ENCODE measurements at regions not wholly inside any gene's neighbourhood (a gene's known extent, or its start where the extent isn't known, plus 50 kb on each side); places are given as distances from the start of the nearest gene placed in this dataset.

DNA sequence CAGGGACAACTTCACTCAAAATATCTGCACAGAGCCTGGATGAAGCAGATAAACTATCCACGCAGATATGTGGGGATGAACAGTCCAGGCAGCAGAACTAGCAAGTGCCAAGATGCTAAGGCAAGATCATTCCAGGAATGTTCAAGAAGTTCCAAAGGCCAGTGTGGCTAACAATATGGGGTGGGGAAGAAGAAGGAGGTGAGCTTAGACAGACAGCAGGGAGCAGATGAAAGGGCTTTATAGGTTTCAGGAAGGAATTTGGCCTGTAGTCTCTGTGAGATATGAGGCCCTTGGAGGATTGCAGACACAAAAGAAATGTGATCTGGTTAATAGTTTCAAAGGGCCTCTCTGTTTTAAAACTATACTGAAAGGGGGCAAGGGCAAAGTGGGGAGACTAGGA lies 63.5 kb upstream of the PPM1H start:
- Histone ChIP-seq H3K36me3 (ENCODE audit: control insufficient read depth, insufficient read depth, low read length) (no peaks in the 10 kb centered on the region), H3K4me2 (ENCODE audit: insufficient read depth, low read length) (no peak overlapping the region), H2AFZ (ENCODE audit: low read depth, low read length) (no peak overlapping the region), H3K79me2 (ENCODE audit: control insufficient read depth, insufficient read depth, low read length) (no peaks in the 10 kb centered on the region), H3K9me3 (replicated peaks; ENCODE audit: control insufficient read depth, insufficient read depth, low read depth, low read length) (no peaks in the 10 kb centered on the region), H3K9me1 (ENCODE audit: control insufficient read depth, insufficient read depth, low read length) (no peaks in the 10 kb centered on the region), H4K20me1 (replicated peaks; ENCODE audit: control insufficient read depth, insufficient read depth, low read length) (no peaks in the 10 kb centered on the region), H3K4me3 (no peak overlapping the region), H3K9ac (ENCODE audit: insufficient read depth in 1 of 2, low read depth in 2 of 2, low read length in 2 of 2) (no peak overlapping the region), H3K27ac (ENCODE audit: extremely low read depth, low read depth, low read length) (no peak overlapping the region), H3K27me3 (ENCODE audit: control insufficient read depth in 2 of 2, insufficient read depth in 2 of 2, low read length in 2 of 2) (peaks cover 0 to 12% of the 10 kb centered on the region in 2 experiments; a peak in 3 of 5 replicates), H3K4me1 (replicated peaks in 1 of 2; ENCODE audit: control insufficient read depth in 2 of 2, insufficient read depth in 2 of 2, low read length in 2 of 2) (no peaks in the 10 kb centered on the region; a peak in 1 of 5 replicates)
- no TSS peak for BruUV-seq (replicated peaks)
- ChIA-PET CTCF (ENCODE audit: low intra/inter-chr PET ratio) (no interaction called here), POLR2A (interaction anchor here (0.5 kb wide), 1 partner anchor 1407 kb away, joined by 3 read pairs; no protein-coding TSS in a partner anchor)
- WGBS (ENCODE audit: insufficient coverage, low coverage, missing lambda C conversion rate), result 6% methylated on average over 1 of the region's 1 CpG
- no peak for ATAC-seq
- TF ChIP-seq, protein P1, sequence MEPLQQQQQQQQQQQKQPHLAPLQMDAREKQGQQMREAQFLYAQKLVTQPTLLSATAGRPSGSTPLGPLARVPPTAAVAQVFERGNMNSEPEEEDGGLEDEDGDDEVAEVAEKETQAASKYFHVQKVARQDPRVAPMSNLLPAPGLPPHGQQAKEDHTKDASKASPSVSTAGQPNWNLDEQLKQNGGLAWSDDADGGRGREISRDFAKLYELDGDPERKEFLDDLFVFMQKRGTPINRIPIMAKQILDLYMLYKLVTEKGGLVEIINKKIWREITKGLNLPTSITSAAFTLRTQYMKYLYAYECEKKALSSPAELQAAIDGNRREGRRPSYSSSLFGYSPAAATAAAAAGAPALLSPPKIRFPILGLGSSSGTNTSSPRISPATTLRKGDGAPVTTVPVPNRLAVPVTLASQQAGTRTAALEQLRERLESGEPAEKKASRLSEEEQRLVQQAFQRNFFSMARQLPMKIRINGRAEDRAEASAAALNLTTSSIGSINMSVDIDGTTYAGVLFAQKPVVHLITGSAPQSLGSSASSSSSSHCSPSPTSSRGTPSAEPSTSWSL (CRISPR knock-in tag; IDR thresholded peaks at IDR 0.05; ENCODE audit: borderline replicate concordance), result no peak
- TF ChIP-seq NFATC3 (IDR thresholded peaks at IDR 0.05) (no peak), TAF7 (tag; IDR thresholded peaks at IDR 0.05) (no peak), TEAD2 (tag; IDR thresholded peaks at IDR 0.05) (no peak), MXI1 (IDR thresholded peaks at IDR 0.05; ENCODE audit: low read depth, low read length) (no peak), MYC (IDR thresholded peaks at IDR 0.05; ENCODE audit: low read depth, low read length) (no peak), MYC (CRISPR knock-in tag; IDR thresholded peaks at IDR 0.05; ENCODE audit: borderline replicate concordance, low read depth) (no peak), MECOM (CRISPR knock-in tag; IDR thresholded peaks at IDR 0.05) (no peak), ZKSCAN1 (IDR thresholded peaks at IDR 0.05; ENCODE audit: low read depth, low read length) (no peak)
- TF ChIP-seq, protein P2, sequence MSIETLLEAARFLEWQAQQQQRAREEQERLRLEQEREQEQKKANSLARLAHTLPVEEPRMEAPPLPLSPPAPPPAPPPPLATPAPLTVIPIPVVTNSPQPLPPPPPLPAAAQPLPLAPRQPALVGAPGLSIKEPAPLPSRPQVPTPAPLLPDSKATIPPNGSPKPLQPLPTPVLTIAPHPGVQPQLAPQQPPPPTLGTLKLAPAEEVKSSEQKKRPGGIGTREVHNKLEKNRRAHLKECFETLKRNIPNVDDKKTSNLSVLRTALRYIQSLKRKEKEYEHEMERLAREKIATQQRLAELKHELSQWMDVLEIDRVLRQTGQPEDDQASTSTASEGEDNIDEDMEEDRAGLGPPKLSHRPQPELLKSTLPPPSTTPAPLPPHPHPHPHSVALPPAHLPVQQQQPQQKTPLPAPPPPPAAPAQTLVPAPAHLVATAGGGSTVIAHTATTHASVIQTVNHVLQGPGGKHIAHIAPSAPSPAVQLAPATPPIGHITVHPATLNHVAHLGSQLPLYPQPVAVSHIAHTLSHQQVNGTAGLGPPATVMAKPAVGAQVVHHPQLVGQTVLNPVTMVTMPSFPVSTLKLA (conservative IDR thresholded peaks at IDR 0.05), result no peak
- TF ChIP-seq, protein P3, sequence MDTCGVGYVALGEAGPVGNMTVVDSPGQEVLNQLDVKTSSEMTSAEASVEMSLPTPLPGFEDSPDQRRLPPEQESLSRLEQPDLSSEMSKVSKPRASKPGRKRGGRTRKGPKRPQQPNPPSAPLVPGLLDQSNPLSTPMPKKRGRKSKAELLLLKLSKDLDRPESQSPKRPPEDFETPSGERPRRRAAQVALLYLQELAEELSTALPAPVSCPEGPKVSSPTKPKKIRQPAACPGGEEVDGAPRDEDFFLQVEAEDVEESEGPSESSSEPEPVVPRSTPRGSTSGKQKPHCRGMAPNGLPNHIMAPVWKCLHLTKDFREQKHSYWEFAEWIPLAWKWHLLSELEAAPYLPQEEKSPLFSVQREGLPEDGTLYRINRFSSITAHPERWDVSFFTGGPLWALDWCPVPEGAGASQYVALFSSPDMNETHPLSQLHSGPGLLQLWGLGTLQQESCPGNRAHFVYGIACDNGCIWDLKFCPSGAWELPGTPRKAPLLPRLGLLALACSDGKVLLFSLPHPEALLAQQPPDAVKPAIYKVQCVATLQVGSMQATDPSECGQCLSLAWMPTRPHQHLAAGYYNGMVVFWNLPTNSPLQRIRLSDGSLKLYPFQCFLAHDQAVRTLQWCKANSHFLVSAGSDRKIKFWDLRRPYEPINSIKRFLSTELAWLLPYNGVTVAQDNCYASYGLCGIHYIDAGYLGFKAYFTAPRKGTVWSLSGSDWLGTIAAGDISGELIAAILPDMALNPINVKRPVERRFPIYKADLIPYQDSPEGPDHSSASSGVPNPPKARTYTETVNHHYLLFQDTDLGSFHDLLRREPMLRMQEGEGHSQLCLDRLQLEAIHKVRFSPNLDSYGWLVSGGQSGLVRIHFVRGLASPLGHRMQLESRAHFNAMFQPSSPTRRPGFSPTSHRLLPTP (IDR thresholded peaks at IDR 0.05; ENCODE audit: borderline replicate concordance, extremely low read depth, insufficient read length), result no peak
- intact Hi-C loops (cut with micrococcal nuclease) (no loop called here), in situ Hi-C loops (cut with MboI) (no loop called here)
- FAIRE-seq, result no peak
- DNase-seq (ENCODE audit: extremely low read depth in 1 of 4, low spot score in 3 of 4), result no peak

Measured in K562 (cell line).